ENCODE measurements at regions not wholly inside any gene's neighbourhood (a gene's known extent, or its start where the extent isn't known, plus 50 kb on each side); places are given as distances from the start of the nearest gene placed in this dataset.
"Not testable (repeated sequence)": the region's sequence is repeated elsewhere in the genome, so short reads cannot be mapped to it uniquely, and the experiment has no call there.

DNA sequence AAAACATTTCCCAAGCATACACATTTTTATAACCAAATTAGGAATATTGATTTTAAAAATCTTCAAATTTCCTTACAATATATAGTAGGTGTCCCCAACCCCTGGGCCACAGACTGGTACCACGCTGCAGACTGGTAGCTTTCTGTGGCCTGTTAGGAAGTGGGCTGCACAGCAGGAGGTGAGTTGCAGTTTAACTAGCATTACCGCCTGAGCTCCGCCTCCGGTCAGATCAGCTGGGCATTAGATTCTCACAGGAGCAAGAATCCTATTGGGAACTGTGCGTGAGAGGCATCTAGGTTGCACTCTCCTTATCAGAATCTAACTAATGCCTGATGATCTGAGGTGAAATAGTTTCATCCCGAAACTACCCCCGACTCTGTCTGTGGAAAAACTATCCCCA is 62.1 kb downstream of the ZWINT start:
- no peak for DNase-seq (ENCODE audit: low read depth)

GRCh38 chr10:56296618-56297017 is 64.4 kb downstream of the ZWINT start:
- no peak for DNase-seq (ENCODE audit: low read depth)

GRCh38 chr10:56288403-56288802 is 72.7 kb downstream of the ZWINT start:
- DNase-seq (ENCODE audit: low read depth), result no peak

GRCh38 chr10:56286096-56286495 is 75.0 kb downstream of the ZWINT start:
- DNase-seq (ENCODE audit: low read depth), result no peak

DNA sequence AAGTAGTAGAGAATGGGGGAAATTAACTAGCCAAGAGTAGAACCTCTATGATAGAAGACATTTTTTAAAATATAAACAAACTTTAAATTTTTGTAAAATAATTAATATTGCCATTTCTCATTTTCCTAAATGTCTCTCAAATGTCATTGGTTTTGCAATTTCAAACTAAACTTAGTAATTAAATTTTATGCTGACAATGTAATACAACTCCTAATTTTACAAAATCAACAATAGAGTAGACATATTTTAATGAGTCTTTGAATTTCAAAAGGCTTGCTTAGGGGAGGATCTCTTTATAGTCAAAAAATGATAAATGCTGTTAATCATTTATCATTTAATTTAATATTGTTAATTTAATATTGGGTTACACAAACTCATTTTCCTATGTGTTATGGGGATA is 81.8 kb downstream of the ZWINT start:
- DNase-seq (ENCODE audit: low read depth), result no peak

DNA sequence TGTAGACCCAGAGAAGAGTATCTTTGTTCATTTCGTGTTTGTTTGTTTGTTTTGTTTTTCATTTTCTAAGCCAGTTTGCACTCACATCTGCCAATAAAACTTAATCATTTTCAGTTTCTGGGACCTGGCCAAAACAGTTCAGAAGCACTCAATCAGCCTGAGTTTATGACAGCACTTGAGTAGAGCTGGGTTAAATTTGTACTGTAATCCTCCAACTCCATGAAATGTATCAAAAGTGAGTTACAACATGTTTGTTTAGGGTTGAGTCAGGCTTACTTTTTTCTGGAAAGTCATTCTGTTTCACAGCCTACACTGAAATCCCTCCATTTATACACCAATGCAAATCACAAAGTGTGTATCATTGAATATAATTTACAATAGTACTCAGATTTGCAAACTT is 91.9 kb downstream of the ZWINT start:
- DNase-seq (ENCODE audit: low read depth), result no peak

DNA sequence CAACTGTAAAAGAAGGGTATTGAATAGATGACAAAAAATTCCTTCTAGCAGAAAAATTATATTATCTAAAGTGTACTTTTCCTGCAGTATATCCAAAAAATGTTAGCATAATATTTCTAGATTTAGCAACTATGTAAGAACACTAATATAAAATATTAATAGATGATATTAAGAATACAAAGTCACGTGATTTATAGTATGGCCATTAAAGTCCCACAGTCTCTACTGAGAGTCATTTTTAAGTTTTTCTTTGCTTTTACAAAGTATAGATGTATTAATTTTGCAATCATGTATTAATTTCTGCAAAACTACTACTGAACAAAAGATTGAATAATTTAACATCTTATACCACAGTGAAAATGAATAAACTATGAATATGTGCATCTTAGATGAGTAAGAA is 94.9 kb downstream of the ZWINT start:
- DNase-seq (ENCODE audit: low read depth), result no peak

DNA sequence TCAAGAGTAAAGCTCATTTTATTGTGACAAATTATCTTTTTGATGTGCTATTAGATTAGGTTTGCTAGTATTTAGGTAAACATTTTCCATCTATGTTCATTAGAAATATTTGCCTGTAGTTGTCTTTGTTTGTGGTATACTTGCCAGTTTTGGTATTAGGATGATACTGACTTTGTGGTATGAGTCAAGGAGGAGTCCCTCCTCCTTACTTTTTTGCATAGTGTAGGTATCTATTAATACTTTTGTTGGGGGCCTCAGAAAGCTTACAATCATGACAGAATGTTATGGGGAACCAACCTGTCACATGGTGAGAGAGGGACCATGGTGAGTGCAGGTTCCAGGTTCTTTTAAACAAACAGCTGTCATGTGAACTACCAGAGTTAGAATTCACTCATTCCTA is 102.1 kb downstream of the ZWINT start:
- DNase-seq (ENCODE audit: low read depth), result no peak

DNA sequence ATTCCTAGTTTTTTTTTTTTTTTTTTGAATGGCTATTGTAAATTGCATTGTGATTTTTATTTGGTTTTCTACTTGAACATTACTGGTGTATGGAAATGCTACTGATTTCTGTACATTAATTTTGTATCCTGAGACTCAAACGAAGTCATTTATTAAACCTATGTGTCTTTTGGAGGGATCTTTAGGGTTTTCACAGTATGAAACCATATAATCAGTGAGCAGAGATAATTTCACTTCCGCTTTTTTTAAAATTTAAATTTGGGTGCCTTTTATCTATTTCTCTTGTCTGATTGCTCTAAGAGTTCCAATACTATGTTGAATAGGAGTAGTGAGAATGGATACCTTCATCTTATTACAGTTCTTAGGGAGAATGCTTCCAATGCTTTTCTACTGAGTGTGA is 102.7 kb downstream of the ZWINT start:
- DNase-seq (ENCODE audit: low read depth), result no peak

- no peak for DNase-seq (ENCODE audit: low read depth)
Observed at GRCh38 chr10:56255298-56255697, 105.8 kb downstream of the ZWINT start.

GRCh38 chr10:56240471-56240870 is 120.6 kb downstream of the ZWINT start:
- no peak for DNase-seq (ENCODE audit: low read depth)

GRCh38 chr10:56231436-56231835 is 129.6 kb downstream of the ZWINT start:
- DNase-seq (ENCODE audit: low read depth), result peak; percentile 15

DNA sequence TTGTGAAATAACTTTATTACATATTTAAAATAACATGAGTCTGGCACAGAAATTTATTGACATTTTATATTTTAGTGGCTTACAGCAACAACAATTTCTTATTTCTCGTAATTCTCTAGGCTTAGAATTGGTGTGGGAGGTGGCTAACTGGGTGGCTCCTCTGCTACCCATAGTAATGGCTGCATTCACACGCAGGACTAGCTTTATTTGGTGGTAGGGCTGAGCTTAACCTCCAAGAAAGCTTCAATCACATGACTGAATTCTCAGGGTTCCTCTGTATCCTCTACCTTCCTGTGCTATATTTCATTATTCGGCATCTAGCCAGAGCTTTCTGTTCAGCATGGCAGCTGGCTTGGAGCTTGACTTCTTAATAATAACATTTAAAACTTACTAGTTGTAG is 138.8 kb downstream of the ZWINT start:
- DNase-seq (ENCODE audit: low read depth), result no peak

GRCh38 chr10:56212951-56213350 is 148.1 kb downstream of the ZWINT start:
- no peak for DNase-seq (ENCODE audit: low read depth)

DNA sequence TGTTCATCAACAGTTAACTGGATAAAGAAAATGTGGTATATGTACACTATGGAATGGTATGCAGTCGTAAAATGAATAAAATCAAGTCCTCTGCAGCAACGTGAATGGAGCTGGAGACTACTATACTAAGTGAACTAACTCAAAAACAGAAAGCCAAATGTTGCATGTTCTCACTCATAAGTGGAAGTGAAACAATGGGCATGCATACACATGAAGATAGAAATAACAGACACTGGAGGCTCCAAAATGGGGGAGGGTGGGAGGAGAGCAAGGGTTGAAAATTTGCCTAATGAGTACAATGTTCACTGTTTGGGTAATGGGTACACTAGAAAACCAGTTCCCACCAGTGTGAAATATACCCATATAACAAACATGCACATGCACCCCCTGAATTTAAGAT is 179.5 kb downstream of the ZWINT start:
- no peak for DNase-seq (ENCODE audit: low read depth)

DNA sequence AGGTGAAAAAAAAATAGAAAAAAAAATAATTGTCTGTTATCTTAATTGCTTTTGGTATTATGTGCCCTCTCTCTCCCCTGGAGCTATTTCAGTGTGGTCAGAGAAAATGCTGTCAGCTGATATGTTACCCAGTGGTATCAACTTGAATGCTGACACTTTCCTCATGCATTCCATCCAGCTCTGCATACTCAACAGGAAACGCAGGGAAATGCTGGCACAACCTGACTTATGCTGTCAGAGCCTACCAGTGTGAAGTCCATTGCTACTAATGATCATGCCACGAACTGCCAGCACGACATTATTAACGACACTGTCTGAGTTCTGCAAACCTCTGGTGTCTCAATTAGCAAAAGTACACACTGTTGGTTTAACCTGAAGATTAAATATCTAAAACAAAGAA is 182.8 kb downstream of the ZWINT start:
- DNase-seq (ENCODE audit: low read depth), result no peak

- DNase-seq (ENCODE audit: low read depth), result not testable (repeated sequence)
Observed at GRCh38 chr10:56155091-56155513, 206.0 kb downstream of the ZWINT start.

- DNase-seq (ENCODE audit: low read depth), result no peak
Observed at GRCh38 chr10:56146806-56147205, 214.3 kb downstream of the ZWINT start.

- no peak for DNase-seq (ENCODE audit: low read depth)
Observed at GRCh38 chr10:56142092-56142728, 218.8 kb downstream of the ZWINT start.

GRCh38 chr10:56139405-56139804 is 221.7 kb downstream of the ZWINT start:
- no peak for DNase-seq (ENCODE audit: low read depth)

GRCh38 chr10:56135828-56136227 is 225.2 kb downstream of the ZWINT start:
- DNase-seq (ENCODE audit: low read depth), result no peak

GRCh38 chr10:56123247-56123646 is 237.8 kb downstream of the ZWINT start:
- no peak for DNase-seq (ENCODE audit: low read depth)

DNA sequence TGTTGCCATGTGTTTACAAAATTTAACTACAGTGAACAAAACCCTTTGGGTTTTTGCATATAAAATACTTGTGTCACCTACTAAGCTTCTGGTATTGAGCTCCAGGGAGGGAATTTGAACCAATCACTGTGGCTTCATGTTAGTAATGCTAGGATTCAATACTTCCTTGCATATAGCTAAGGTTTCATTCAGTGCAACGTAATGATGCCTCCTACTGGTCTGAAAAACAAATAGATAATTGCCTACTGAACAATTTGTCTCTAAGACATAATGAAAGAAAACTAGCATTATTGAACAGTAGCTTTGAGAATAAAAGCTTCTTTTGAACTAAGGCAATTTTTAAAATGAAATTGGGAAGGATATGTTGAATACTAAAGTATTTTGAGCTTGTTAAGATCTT is 244.4 kb downstream of the ZWINT start:
- DNase-seq (ENCODE audit: low read depth), result no peak

DNA sequence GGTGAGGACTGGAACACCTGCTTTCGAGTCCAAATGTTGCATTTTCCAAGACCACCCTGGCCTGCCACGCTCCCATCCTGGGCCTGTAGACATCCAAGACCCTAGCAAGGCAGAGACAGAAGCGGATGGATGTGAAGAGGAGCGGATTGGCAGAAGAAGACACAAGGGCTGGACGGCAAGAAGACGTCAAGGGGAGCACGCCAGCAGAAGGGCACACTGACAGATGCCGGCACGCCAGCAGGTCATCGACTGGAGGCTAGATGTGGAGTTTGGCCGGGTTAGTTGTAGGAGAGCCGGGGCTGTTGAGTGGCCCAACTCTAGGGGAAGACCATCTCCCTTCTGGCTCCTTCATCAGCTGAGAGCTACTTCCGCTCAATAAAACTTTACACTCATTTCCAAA is 251.6 kb downstream of the ZWINT start:
- DNase-seq (ENCODE audit: low read depth), result no peak

DNA sequence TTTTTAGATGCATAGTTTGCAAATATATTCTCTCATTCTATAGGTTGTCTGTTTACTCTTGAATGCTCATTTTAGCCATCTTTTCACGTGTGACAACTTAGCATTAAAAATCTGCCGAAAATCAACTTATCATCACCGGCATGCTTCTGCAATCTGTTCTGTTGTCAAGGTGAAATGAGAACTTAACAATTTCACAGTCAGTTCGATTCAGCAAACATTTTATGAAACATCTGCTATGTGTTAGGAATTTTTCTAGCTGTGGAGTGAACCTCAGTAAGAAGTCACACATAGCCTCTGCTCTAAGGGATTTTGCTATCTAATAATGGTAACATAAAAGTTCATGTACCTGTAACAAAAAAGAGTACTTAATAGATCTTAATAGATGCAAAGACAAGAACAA is 256.1 kb downstream of the ZWINT start:
- DNase-seq (ENCODE audit: low read depth), result no peak
